HCT116 (cell line): ENCODE measurements at regions not wholly inside any gene's neighbourhood (a gene's known extent, or its start where the extent isn't known, plus 50 kb on each side); places are given as distances from the start of the nearest gene placed in this dataset.

Experiments used
- ATAC-seq: fragments of 200-7000 bp; cut with Tn5 transposase; 2 replicates; pipeline ENCODE4 v1.9.1; 2020; ENCODE audit warnings: mild to moderate bottlenecking, moderate library complexity
- BruUV-seq: library from RNA; stranded (reverse); fragments of 400-500 nt; replicated peaks from 2 replicates; lab custom pipeline; 2021; lab: Mats Ljungman, UMichigan
- CTCF ChIA-PET: fragments of 300-600 bp; sonication (Branson Sonifier 250); formaldehyde crosslinking; loops from one replicate; lab custom pipeline; 2021; ENCODE audit warnings: antibody characterized with exemption; lab: Charles Lee
- POLR2A ChIA-PET: fragments of 300-600, 350-600 bp; sonication (Branson Sonifier 250); formaldehyde crosslinking; loops from one replicate; lab custom pipeline; 2021; ENCODE audit warnings: antibody characterized with exemption; lab: Charles Lee
- RAD21 ChIA-PET, 2 experiments: fragments of 300-600 bp; sonication (Branson Sonifier 250); formaldehyde crosslinking; loops; one replicate each; lab custom pipeline; 2023; ENCODE audit warnings: low total read pairs in 2 of 2; ENCODE audit not compliant: uncharacterized antibody in 2 of 2, unreplicated experiment in 2 of 2, low non-redundant PET in 1 of 2; lab: Charles Lee
- DNase-seq: peaks from one replicate; pipeline ENCODE4 v3.0.0-alpha.2; 2010; ENCODE audit warnings: low read depth, low spot score
- H2AFZ ChIP-seq: fragments of 200-600 bp; shearing (Covaris generic), sonication (generic); 2 replicates; pipeline ENCODE4 v1.6.1; 2017; ENCODE audit warnings: low read depth, mixed run types, mixed read lengths, antibody characterized with exemption, low read length; ENCODE audit not compliant: poor library complexity, severe bottlenecking
- H3K27ac ChIP-seq: 2 replicates; pipeline ENCODE4 v1.5.1; 2012; ENCODE audit warnings: low read depth, low read length
- H3K27me3 ChIP-seq: fragments of 200-600 bp; sonication (generic); 2 replicates; pipeline ENCODE4 v1.6.1; 2016; ENCODE audit warnings: mixed run types, low read length, mixed read lengths; ENCODE audit not compliant: insufficient read depth
- H3K36me3 ChIP-seq, 2 experiments: fragments of 200-500 bp in 1 of 2; fragments of 200-600 bp in 1 of 2; sonication (Bioruptor generic) in 1 of 2; sonication (generic) in 1 of 2; 2 replicates each; pipeline versions ENCODE4 v1.5.1 to v1.6.1; 2014 to 2016; ENCODE audit warnings: low read length in 2 of 2, inconsistent platforms in 1 of 2, mixed read lengths in 1 of 2, mixed run types in 1 of 2; ENCODE audit not compliant: insufficient read depth in 2 of 2, control insufficient read depth in 1 of 2
- H3K4me1 ChIP-seq, 2 experiments: fragments of 200-600 bp in 1 of 2; sonication (generic) in 1 of 2; 2 replicates each; pipeline versions ENCODE4 v1.5.1 to v1.6.1; 2012 to 2017; ENCODE audit warnings: low read length in 2 of 2, inconsistent platforms in 1 of 2, mild to moderate bottlenecking in 1 of 2, mixed read lengths in 1 of 2, mixed run types in 1 of 2, moderate library complexity in 1 of 2; ENCODE audit not compliant: insufficient read depth in 2 of 2, control insufficient read depth in 1 of 2
- H3K4me2 ChIP-seq: fragments of 200-600 bp; sonication (generic); 2 replicates; pipeline ENCODE4 v1.6.1; 2017; ENCODE audit warnings: mixed run types, low read length, mixed read lengths
- H3K4me3 ChIP-seq, 2 experiments: fragments of 200-600 bp in 1 of 2; sonication (generic) in 1 of 2; replicated peaks in 1 of 2; 2 replicates each; pipeline ENCODE4 v1.5.1; 2011 to 2016; ENCODE audit warnings: low read length in 2 of 2, control low read depth in 1 of 2, low read depth in 1 of 2, mild to moderate bottlenecking in 1 of 2, mixed read lengths in 1 of 2, mixed run types in 1 of 2
- H3K79me2 ChIP-seq: fragments of 200-600 bp; sonication (generic); 2 replicates; pipeline ENCODE4 v1.6.1; 2017; ENCODE audit warnings: mild to moderate bottlenecking, mixed run types, low read length, moderate library complexity, mixed read lengths; ENCODE audit not compliant: insufficient read depth
- H3K9ac ChIP-seq: fragments of 200-600 bp; sonication (generic); 2 replicates; pipeline ENCODE4 v1.6.1; 2016; ENCODE audit warnings: low read length, mixed read lengths
- H3K9me2 ChIP-seq: fragments of 200-600 bp; sonication (generic), shearing (Covaris generic); 2 replicates; pipeline ENCODE4 v1.6.1; 2017; ENCODE audit warnings: mixed run types, mild to moderate bottlenecking, moderate library complexity; ENCODE audit not compliant: insufficient read depth
- H3K9me3 ChIP-seq, 2 experiments: fragments of 200-500 bp in 1 of 2; fragments of 200-600 bp in 1 of 2; sonication (Bioruptor generic) in 1 of 2; sonication (generic) in 1 of 2; 2 replicates each; pipeline ENCODE4 v1.6.1; 2014 to 2017; ENCODE audit warnings: low read length in 2 of 2, mixed read lengths in 2 of 2, inconsistent platforms in 1 of 2, low read depth in 1 of 2, mild to moderate bottlenecking in 1 of 2, mixed run types in 1 of 2, moderate library complexity in 1 of 2; ENCODE audit not compliant: control insufficient read depth in 1 of 2, insufficient read depth in 1 of 2
- H4K20me1 ChIP-seq: fragments of 200-600 bp; sonication (generic), shearing (Covaris generic); 2 replicates; pipeline ENCODE4 v1.6.1; 2017; ENCODE audit warnings: mixed run types, mild to moderate bottlenecking, moderate library complexity; ENCODE audit not compliant: insufficient read depth
- ATF3 ChIP-seq: IDR thresholded peaks from 2 replicates; pipeline ENCODE4 v1.6.1; 2012
- CTCF ChIP-seq, 3 experiments: fragments of 200-600 bp in 1 of 3; sonication (generic) in 1 of 3; IDR thresholded peaks in 2 of 3; conservative IDR thresholded peaks in 1 of 3; 2 replicates each; pipeline ENCODE4 v1.5.1; 2012 to 2017; ENCODE audit warnings: low read depth in 2 of 3, low read length in 2 of 3, antibody characterized with exemption in 1 of 3, borderline replicate concordance in 1 of 3, control low read depth in 1 of 3, mild to moderate bottlenecking in 1 of 3, mixed read lengths in 1 of 3, mixed run types in 1 of 3, moderate library complexity in 1 of 3; ENCODE audit not compliant: insufficient read depth in 1 of 3
- EGR1 ChIP-seq: IDR thresholded peaks from 2 replicates; pipeline ENCODE4 v1.6.1; 2012; ENCODE audit warnings: low read depth
- EZH2 ChIP-seq: fragments of 200-600 bp; sonication (generic); IDR thresholded peaks from 2 replicates; pipeline ENCODE4 v1.6.1; 2017; ENCODE audit warnings: antibody characterized with exemption, mixed run types
- EZH2phosphoT487 ChIP-seq: fragments of 200-600 bp; IDR thresholded peaks from 2 replicates; pipeline ENCODE4 v1.6.1; 2018; ENCODE audit warnings: antibody characterized with exemption, borderline replicate concordance
- FOSL1 ChIP-seq: IDR thresholded peaks from 2 replicates; pipeline ENCODE4 v1.6.1; 2012; ENCODE audit warnings: low read depth
- JUND ChIP-seq: IDR thresholded peaks from 2 replicates; pipeline ENCODE4 v1.6.1; 2012
- MAX ChIP-seq: IDR thresholded peaks from 2 replicates; pipeline ENCODE4 v1.6.1; 2012
- POLR2A ChIP-seq: IDR thresholded peaks from 2 replicates; pipeline ENCODE4 v1.7.0; 2011; ENCODE audit warnings: borderline replicate concordance; ENCODE audit not compliant: insufficient read depth, insufficient read length; ENCODE audit errors: extremely low read depth
- POLR2AphosphoS5 ChIP-seq: IDR thresholded peaks from 2 replicates; pipeline ENCODE4 v1.6.1; 2011; ENCODE audit warnings: mild to moderate bottlenecking, low read depth, low read length, moderate library complexity
- RAD21 ChIP-seq: IDR thresholded peaks from 2 replicates; pipeline ENCODE4 v1.6.1; 2012; ENCODE audit warnings: low read depth, mild to moderate bottlenecking
- TCF7L2 ChIP-seq: IDR thresholded peaks from 2 replicates; pipeline ENCODE4 v1.7.0; 2011; ENCODE audit warnings: borderline replicate concordance, inconsistent platforms; ENCODE audit not compliant: insufficient read depth, insufficient read length; ENCODE audit errors: extremely low read depth
- YY1 ChIP-seq: IDR thresholded peaks from 2 replicates; pipeline ENCODE4 v1.6.1; 2011; ENCODE audit warnings: low read length, low read depth, moderate library complexity, mild to moderate bottlenecking; ENCODE audit not compliant: insufficient replicate concordance; ENCODE audit errors: extremely low read depth
- intact Hi-C: fragments of 100-400 bp; cut with micrococcal nuclease; formaldehyde crosslinking; loops from 2 replicates; pipeline ENCODE4 v1.10.0; 2022

GRCh38 chr5:18240971-18241370 lies 606.7 kb downstream of the TAF11L14 start:
- H3K4me3 ChIP-seq, result no peak overlapping the region
- no peaks in the 10 kb centered on the region for H3K9me2 ChIP-seq
- RAD21 ChIA-PET, result no interaction called here
- no peak for TF ChIP-seq EZH2
- TF ChIP-seq POLR2AphosphoS5, result no peak
- no peak for TF ChIP-seq FOSL1
- no peak for TF ChIP-seq RAD21
- no peak for TF ChIP-seq EGR1
- no peak overlapping the region for H2AFZ ChIP-seq
- H3K9ac ChIP-seq, result no peak overlapping the region
- no peaks in the 10 kb centered on the region for H3K79me2 ChIP-seq
- intact Hi-C loops, result no loop called here
- DNase-seq (no peak), ATAC-seq (no peak)
- POLR2A ChIA-PET, result no interaction called here
- no peaks in the 10 kb centered on the region for H3K4me1 ChIP-seq
- peaks cover 8 to 19% of the 10 kb centered on the region in 2 experiments; a peak in 2 of 4 replicates for H3K9me3 ChIP-seq
- CTCF ChIA-PET, result no interaction called here
- no peak overlapping the region for H3K4me2 ChIP-seq
- H4K20me1 ChIP-seq, result no peaks in the 10 kb centered on the region
- no TSS peak for BruUV-seq
- H3K27me3 ChIP-seq, result no peaks in the 10 kb centered on the region
- no peaks in the 10 kb centered on the region for H3K36me3 ChIP-seq
- H3K27ac ChIP-seq, result no peak overlapping the region

GRCh38 chr5:18243846-18244245 lies 609.6 kb downstream of the TAF11L14 start:
- Histone ChIP-seq H3K79me2 (no peaks in the 10 kb centered on the region), H3K36me3 (no peaks in the 10 kb centered on the region), H3K9me3 (peaks cover 13 to 21% of the 10 kb centered on the region in 2 experiments; a peak in 2 of 4 replicates), H3K9ac (no peak overlapping the region), H3K27me3 (no peaks in the 10 kb centered on the region), H3K4me3 (no peak overlapping the region), H3K4me2 (no peak overlapping the region), H2AFZ (no peak overlapping the region), H3K9me2 (no peaks in the 10 kb centered on the region), H3K4me1 (no peaks in the 10 kb centered on the region), H4K20me1 (no peaks in the 10 kb centered on the region), H3K27ac (no peak overlapping the region)
- ChIA-PET CTCF (no interaction called here), POLR2A (no interaction called here), RAD21 (no interaction called here)
- ATAC-seq, result no peak
- intact Hi-C loops, result no loop called here
- TF ChIP-seq YY1 (no peak), EGR1 (no peak), JUND (no peak), ATF3 (no peak), CTCF (IDR thresholded peaks at IDR 0.05 in 2 of 3, conservative IDR thresholded peaks at IDR 0.05 in 1 of 3; ENCODE audit: borderline replicate concordance in 1 of 3, insufficient read depth in 1 of 3, low read depth in 2 of 3, low read length in 2 of 3) (no peak), POLR2A (no peak), TCF7L2 (no peak), EZH2phosphoT487 (no peak), MAX (no peak)
- no peak for DNase-seq
- no TSS peak for BruUV-seq
